Uterus (tissue), 3 donors: ENCODE measurements at regions not wholly inside any gene's neighbourhood (a gene's known extent, or its start where the extent isn't known, plus 50 kb on each side); places are given as distances from the start of the nearest gene placed in this dataset.

ENCODE experiments used
- DNase-seq, 2 donors: peaks; one replicate each; pipeline ENCODE4 v3.0.0-alpha.2; 2019 to 2020
- H3K27ac ChIP-seq, 2 donors: fragments of 200-600 bp; sonication (generic); 1 replicate in 1 of 2; 2 replicates in 1 of 2; pipeline ENCODE4 v1.5.1; 2016 to 2018
- H3K27me3 ChIP-seq, 2 donors: fragments of 200-600 bp; sonication (generic); one replicate each; pipeline ENCODE4 v1.5.1; 2018 to 2019; ENCODE audit warnings: control low read depth in 1 of 2
- H3K36me3 ChIP-seq, 2 donors: fragments of 200-600 bp; sonication (generic); one replicate each; pipeline ENCODE4 v1.5.1; 2019; ENCODE audit warnings: control low read depth in 1 of 2
- H3K4me1 ChIP-seq, 2 donors: fragments of 200-600 bp; sonication (generic); one replicate each; pipeline ENCODE4 v1.5.1; 2018 to 2019; ENCODE audit warnings: control low read depth in 1 of 2
- H3K4me3 ChIP-seq, 2 donors: fragments of 200-600 bp; sonication (generic); 1 replicate in 1 of 2; 2 replicates in 1 of 2; pipeline ENCODE4 v1.5.1; 2018 to 2019; ENCODE audit warnings: mild to moderate bottlenecking in 1 of 2
- H3K9me3 ChIP-seq, 2 donors: fragments of 200-600 bp; sonication (generic); one replicate each; pipeline ENCODE4 v1.5.1; 2019; ENCODE audit warnings: control low read depth in 1 of 2
- CTCF ChIP-seq, 4 experiments: fragments of 200-600 bp in 2 of 4; fragments of 450-650 bp in 2 of 4; sonication (generic) in 2 of 4; IDR thresholded peaks; one replicate each; pipeline ENCODE4 v1.5.1; 2016 to 2019; ENCODE audit warnings: antibody characterized with exemption in 4 of 4, mild to moderate bottlenecking in 2 of 4, moderate library complexity in 1 of 4
- POLR2A ChIP-seq, 2 donors: fragments of 450-650 bp; IDR thresholded peaks; one replicate each; pipeline ENCODE4 v1.6.1; 2016; ENCODE audit warnings: antibody characterized with exemption in 2 of 2, mild to moderate bottlenecking in 1 of 2, moderate library complexity in 1 of 2
- intact Hi-C: fragments of 100-400 bp; cut with DNase I; formaldehyde crosslinking; loops from one replicate; pipeline ENCODE4 v1.15.1; 2023; ENCODE audit warnings: low total_unique reads
- donor health status: DM: yes; HTN: yes; CAD: no.

- H3K4me1 ChIP-seq = no peaks in the 10 kb centered on the region
- H3K27me3 ChIP-seq = no peaks in the 10 kb centered on the region
- TF ChIP-seq CTCF (IDR thresholded peaks at IDR 0.05) (no peak), POLR2A (IDR thresholded peaks at IDR 0.05) (no peak)
- DNase-seq = no peak
- intact Hi-C loops = no loop called here
- H3K27ac ChIP-seq = no peak overlapping the region
- H3K36me3 ChIP-seq = no peaks in the 10 kb centered on the region
- H3K4me3 ChIP-seq = no peak overlapping the region
- no peaks in the 10 kb centered on the region for H3K9me3 ChIP-seq
Observed at GRCh38 chr14:54129850-54130640, 173.4 kb upstream of the BMP4 start.

GRCh38 chr14:54132496-54132895, 175.9 kb upstream of the BMP4 start:
- no peak for DNase-seq
- Histone ChIP-seq H3K4me3 (no peak overlapping the region), H3K27ac (no peak overlapping the region), H3K9me3 (no peaks in the 10 kb centered on the region), H3K4me1 (no peaks in the 10 kb centered on the region), H3K27me3 (no peaks in the 10 kb centered on the region), H3K36me3 (no peaks in the 10 kb centered on the region)
- intact Hi-C loops = no loop called here
- no peak for TF ChIP-seq CTCF (IDR thresholded peaks at IDR 0.05)

- Histone ChIP-seq H3K4me3 (no peak overlapping the region), H3K36me3 (no peaks in the 10 kb centered on the region), H3K27ac (no peak overlapping the region), H3K27me3 (no peaks in the 10 kb centered on the region), H3K4me1 (no peaks in the 10 kb centered on the region), H3K9me3 (no peaks in the 10 kb centered on the region)
- intact Hi-C loops = no loop called here
- DNase-seq = no peak
- TF ChIP-seq CTCF (IDR thresholded peaks at IDR 0.05) = no peak
- no peak for TF ChIP-seq POLR2A (IDR thresholded peaks at IDR 0.05)
Observed at GRCh38 chr14:54133896-54134295, 177.3 kb upstream of the BMP4 start.

GRCh38 chr14:54135804-54136280, 179.2 kb upstream of the BMP4 start:
- Histone ChIP-seq H3K36me3 (no peaks in the 10 kb centered on the region), H3K27ac (no peak overlapping the region), H3K4me3 (no peak overlapping the region), H3K9me3 (no peaks in the 10 kb centered on the region), H3K4me1 (no peaks in the 10 kb centered on the region), H3K27me3 (no peaks in the 10 kb centered on the region)
- intact Hi-C loops = no loop called here
- TF ChIP-seq CTCF (IDR thresholded peaks at IDR 0.05) = no peak
- no peak for TF ChIP-seq POLR2A (IDR thresholded peaks at IDR 0.05)
- DNase-seq = no peak

GRCh38 chr14:54136894-54137613, 180.4 kb upstream of the BMP4 start:
- TF ChIP-seq CTCF (IDR thresholded peaks at IDR 0.05) (no peak), POLR2A (IDR thresholded peaks at IDR 0.05) (no peak)
- no peaks in the 10 kb centered on the region for H3K36me3 ChIP-seq
- no peak overlapping the region for H3K27ac ChIP-seq
- no peaks in the 10 kb centered on the region for H3K4me1 ChIP-seq
- no peak for DNase-seq
- intact Hi-C loops = no loop called here
- no peaks in the 10 kb centered on the region for H3K9me3 ChIP-seq
- no peak overlapping the region for H3K4me3 ChIP-seq
- H3K27me3 ChIP-seq = no peaks in the 10 kb centered on the region
